Activated CD4-positive, alpha-beta T cell treated with anti-CD3 and anti-CD28 coated beads, Interleukin-2, amount 50 U/mL, for 48 hours (primary cell): ENCODE measurements at regions not wholly inside any gene's neighbourhood (a gene's known extent, or its start where the extent isn't known, plus 50 kb on each side); places are given as distances from the start of the nearest gene placed in this dataset.
"Not testable (repeated sequence)": the region's sequence is repeated elsewhere in the genome, so short reads cannot be mapped to it uniquely, and the experiment has no call there.

Experiments used
- DNase-seq, 2 experiments: peaks; one replicate each; pipeline ENCODE4 v3.0.0-alpha.2; 2020

GRCh38 chr7:65453341-65454030 is 79.8 kb downstream of the ZNF92 start:
- DNase-seq: no peak

- no peak for DNase-seq
These were observed 80.8 kb downstream of the ZNF92 start for GRCh38 chr7:65454469-65454868.

GRCh38 chr7:65455050-65455449 is 81.4 kb downstream of the ZNF92 start:
- not testable (repeated sequence) for DNase-seq

GRCh38 chr7:65457705-65458104 is 84.0 kb downstream of the ZNF92 start:
- no peak for DNase-seq

GRCh38 chr7:65459438-65459837 is 85.8 kb downstream of the ZNF92 start:
- DNase-seq: no peak

GRCh38 chr7:65462148-65462716 is 88.6 kb downstream of the ZNF92 start:
- no peak for DNase-seq

- DNase-seq: no peak
These were observed 89.5 kb downstream of the ZNF92 start for GRCh38 chr7:65463184-65463583.

GRCh38 chr7:65469919-65470558 is 96.4 kb downstream of the ZNF92 start:
- DNase-seq: not testable (repeated sequence)

GRCh38 chr7:65471587-65471986 is 97.9 kb downstream of the ZNF92 start:
- no peak for DNase-seq

GRCh38 chr7:65475040-65475726 is 101.5 kb downstream of the ZNF92 start:
- no peak for DNase-seq

- no peak for DNase-seq
These were observed 102.2 kb downstream of the ZNF92 start for GRCh38 chr7:65475734-65476319.

GRCh38 chr7:65477326-65477725 is 103.7 kb downstream of the ZNF92 start:
- DNase-seq: no peak

- no peak for DNase-seq
These were observed 115.7 kb downstream of the ZNF92 start for GRCh38 chr7:65489260-65489767.

GRCh38 chr7:65496697-65497096 is 123.0 kb downstream of the ZNF92 start:
- DNase-seq: not testable (repeated sequence)

- DNase-seq: no peak
These were observed 129.9 kb downstream of the ZNF92 start for GRCh38 chr7:65503434-65504152.

GRCh38 chr7:65504504-65505319 is 131.1 kb downstream of the ZNF92 start:
- DNase-seq: not testable (repeated sequence)

- DNase-seq: not testable (repeated sequence)
These were observed 131.6 kb downstream of the ZNF92 start for GRCh38 chr7:65505320-65505633.

GRCh38 chr7:65508581-65509367 is 135.1 kb downstream of the ZNF92 start:
- not testable (repeated sequence) for DNase-seq

GRCh38 chr7:65509368-65510186 is 135.9 kb downstream of the ZNF92 start:
- DNase-seq: no peak

- not testable (repeated sequence) for DNase-seq
These were observed 136.5 kb downstream of the ZNF92 start for GRCh38 chr7:65510187-65510538.
